GM12878 (cell line): ENCODE measurements at regions not wholly inside any gene's neighbourhood (a gene's known extent, or its start where the extent isn't known, plus 50 kb on each side); places are given as distances from the start of the nearest gene placed in this dataset.

Experiments used
- ATF3 ChIP-seq: IDR thresholded peaks from 2 replicates; pipeline ENCODE4 v1.6.1; 2011; ENCODE audit warnings: low read depth, mild to moderate bottlenecking, low read length, moderate library complexity, borderline replicate concordance; ENCODE audit errors: extremely low read depth
- CBX3 ChIP-seq: fragments of 200-600 bp; sonication (generic); IDR thresholded peaks from 2 replicates; pipeline ENCODE4 v1.6.1; 2016; ENCODE audit warnings: low read depth, borderline replicate concordance
- CBX5 ChIP-seq: sonication (generic); IDR thresholded peaks from 2 replicates; pipeline ENCODE4 v1.6.1; 2016; ENCODE audit warnings: low read depth, moderate library complexity, mild to moderate bottlenecking, inconsistent platforms
- CTCF ChIP-seq, 3 experiments: IDR thresholded peaks in 2 of 3; conservative IDR thresholded peaks in 1 of 3; 2 replicates each; pipeline ENCODE4 v1.5.1; 2011; ENCODE audit warnings: low read depth in 3 of 3, low read length in 3 of 3, mild to moderate bottlenecking in 3 of 3, control low read depth in 2 of 3, moderate library complexity in 2 of 3, inconsistent platforms in 1 of 3, mixed read lengths in 1 of 3; ENCODE audit not compliant: control insufficient read depth in 2 of 3, insufficient read depth in 1 of 3; ENCODE audit errors: extremely low read depth in 1 of 3
- EED ChIP-seq: sonication (generic); IDR thresholded peaks from 2 replicates; pipeline ENCODE4 v1.6.1; 2016; ENCODE audit warnings: antibody characterized with exemption, low read depth
- ETV6 ChIP-seq, 2 experiments: fragments of 450-650 bp in 1 of 2; IDR thresholded peaks in 1 of 2; conservative IDR thresholded peaks in 1 of 2; 2 replicates each; pipeline ENCODE4 v1.6.1; 2014; ENCODE audit warnings: antibody characterized with exemption in 1 of 2, borderline replicate concordance in 1 of 2, low read depth in 1 of 2, mild to moderate bottlenecking in 1 of 2, moderate library complexity in 1 of 2
- MAX ChIP-seq: IDR thresholded peaks from 2 replicates; pipeline ENCODE4 v1.6.1; 2012; ENCODE audit warnings: low read depth, low read length, improper control_type of control experiment
- NFYB ChIP-seq: IDR thresholded peaks from 2 replicates; pipeline ENCODE4 v1.6.1; 2011; ENCODE audit warnings: low read depth, mild to moderate bottlenecking, low read length, improper control_type of control experiment, moderate library complexity; ENCODE audit not compliant: insufficient read depth
- POLR2A ChIP-seq: IDR thresholded peaks from 2 replicates; pipeline ENCODE4 v1.6.1; 2011; ENCODE audit warnings: low read depth, mild to moderate bottlenecking, low read length
- ZNF207 ChIP-seq: fragments of 450-650 bp; IDR thresholded peaks from 2 replicates; pipeline ENCODE4 v1.6.1; 2014; ENCODE audit warnings: antibody characterized with exemption, mild to moderate bottlenecking, borderline replicate concordance
- ZNF24 ChIP-seq: fragments of 450-650 bp; IDR thresholded peaks from 2 replicates; pipeline ENCODE4 v1.6.1; 2017; ENCODE audit warnings: antibody characterized with exemption, mild to moderate bottlenecking
- ZZZ3 ChIP-seq: IDR thresholded peaks from 2 replicates; pipeline ENCODE4 v1.6.1; 2011; ENCODE audit warnings: low read depth; ENCODE audit not compliant: control insufficient read depth, insufficient read length

GRCh38 chr13:47374741-47375140 lies 477.9 kb upstream of the HTR2A start:
- TF ChIP-seq CTCF (IDR thresholded peaks at IDR 0.05 in 2 of 3, conservative IDR thresholded peaks at IDR 0.05 in 1 of 3; ENCODE audit: control insufficient read depth in 2 of 3, extremely low read depth in 1 of 3, insufficient read depth in 1 of 3, low read depth in 3 of 3, low read length in 3 of 3) = no peak
- TF ChIP-seq EED = no peak
- no peak for TF ChIP-seq ETV6 (conservative IDR thresholded peaks at IDR 0.05 in 1 of 2, IDR thresholded peaks at IDR 0.05 in 1 of 2; ENCODE audit: borderline replicate concordance in 1 of 2, low read depth in 1 of 2)
- TF ChIP-seq CBX3 = no peak
- TF ChIP-seq MAX = no peak
- no peak for TF ChIP-seq ZNF207
- no peak for TF ChIP-seq CBX5
- no peak for TF ChIP-seq NFYB
- TF ChIP-seq ATF3 = no peak
- TF ChIP-seq ZNF24 = no peak
- TF ChIP-seq ZZZ3 = no peak
- no peak for TF ChIP-seq POLR2A
